ENCODE measurements at regions not wholly inside any gene's neighbourhood (a gene's known extent, or its start where the extent isn't known, plus 50 kb on each side); places are given as distances from the start of the nearest gene placed in this dataset.

DNA sequence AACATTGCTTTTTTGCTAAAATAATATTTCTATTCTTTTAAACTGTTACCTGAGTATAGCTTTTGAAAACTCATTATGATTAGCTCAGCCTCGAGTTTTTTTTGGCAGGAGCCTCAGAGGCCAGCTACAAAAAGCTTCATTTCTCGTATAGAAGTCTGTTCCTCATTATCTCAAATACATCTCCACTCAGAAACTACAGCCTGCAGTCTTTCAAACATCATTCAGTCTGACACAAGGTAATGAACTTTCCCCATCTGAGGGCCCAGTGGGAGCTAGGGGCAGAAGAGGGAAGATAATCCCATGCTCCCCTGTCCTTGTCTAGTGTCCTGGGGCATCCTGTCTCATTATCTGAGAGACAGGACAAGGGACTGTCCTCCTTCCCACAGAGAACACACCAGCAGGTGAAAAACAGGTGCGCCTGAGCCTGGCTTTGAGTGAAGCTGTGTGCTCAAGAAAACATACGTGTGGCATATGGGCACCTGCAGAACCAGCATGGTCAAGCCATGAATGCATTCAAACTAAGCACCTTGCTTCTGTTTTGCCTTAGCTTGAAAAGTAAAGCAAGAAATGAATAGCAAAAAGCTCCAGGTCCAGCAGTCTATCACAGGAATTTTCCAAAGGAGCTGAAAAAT lies 247.5 kb downstream of the MREG start:
- Histone ChIP-seq H3K9me3 (no peaks in the 10 kb centered on the region), H3K4me1 (replicated peaks) (no peaks in the 10 kb centered on the region), H3K36me3 (no peaks in the 10 kb centered on the region), H3K27ac (no peak overlapping the region), H3K4me3 (no peak overlapping the region), H3K27me3 (replicated peaks; ENCODE audit: insufficient read depth) (no peaks in the 10 kb centered on the region)
- DNase-seq (ENCODE audit: low spot score) = no peak
- intact Hi-C loops (cut with DNase I) = no loop called here
- no peak for TF ChIP-seq POLR2AphosphoS5 (IDR thresholded peaks at IDR 0.05)
- no peak for TF ChIP-seq POLR2A (IDR thresholded peaks at IDR 0.05)
- TF ChIP-seq, protein P1, sequence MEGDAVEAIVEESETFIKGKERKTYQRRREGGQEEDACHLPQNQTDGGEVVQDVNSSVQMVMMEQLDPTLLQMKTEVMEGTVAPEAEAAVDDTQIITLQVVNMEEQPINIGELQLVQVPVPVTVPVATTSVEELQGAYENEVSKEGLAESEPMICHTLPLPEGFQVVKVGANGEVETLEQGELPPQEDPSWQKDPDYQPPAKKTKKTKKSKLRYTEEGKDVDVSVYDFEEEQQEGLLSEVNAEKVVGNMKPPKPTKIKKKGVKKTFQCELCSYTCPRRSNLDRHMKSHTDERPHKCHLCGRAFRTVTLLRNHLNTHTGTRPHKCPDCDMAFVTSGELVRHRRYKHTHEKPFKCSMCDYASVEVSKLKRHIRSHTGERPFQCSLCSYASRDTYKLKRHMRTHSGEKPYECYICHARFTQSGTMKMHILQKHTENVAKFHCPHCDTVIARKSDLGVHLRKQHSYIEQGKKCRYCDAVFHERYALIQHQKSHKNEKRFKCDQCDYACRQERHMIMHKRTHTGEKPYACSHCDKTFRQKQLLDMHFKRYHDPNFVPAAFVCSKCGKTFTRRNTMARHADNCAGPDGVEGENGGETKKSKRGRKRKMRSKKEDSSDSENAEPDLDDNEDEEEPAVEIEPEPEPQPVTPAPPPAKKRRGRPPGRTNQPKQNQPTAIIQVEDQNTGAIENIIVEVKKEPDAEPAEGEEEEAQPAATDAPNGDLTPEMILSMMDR (IDR thresholded peaks at IDR 0.05) = no peak
- WGBS = 87% methylated on average over 4 of the region's 4 CpGs

DNA sequence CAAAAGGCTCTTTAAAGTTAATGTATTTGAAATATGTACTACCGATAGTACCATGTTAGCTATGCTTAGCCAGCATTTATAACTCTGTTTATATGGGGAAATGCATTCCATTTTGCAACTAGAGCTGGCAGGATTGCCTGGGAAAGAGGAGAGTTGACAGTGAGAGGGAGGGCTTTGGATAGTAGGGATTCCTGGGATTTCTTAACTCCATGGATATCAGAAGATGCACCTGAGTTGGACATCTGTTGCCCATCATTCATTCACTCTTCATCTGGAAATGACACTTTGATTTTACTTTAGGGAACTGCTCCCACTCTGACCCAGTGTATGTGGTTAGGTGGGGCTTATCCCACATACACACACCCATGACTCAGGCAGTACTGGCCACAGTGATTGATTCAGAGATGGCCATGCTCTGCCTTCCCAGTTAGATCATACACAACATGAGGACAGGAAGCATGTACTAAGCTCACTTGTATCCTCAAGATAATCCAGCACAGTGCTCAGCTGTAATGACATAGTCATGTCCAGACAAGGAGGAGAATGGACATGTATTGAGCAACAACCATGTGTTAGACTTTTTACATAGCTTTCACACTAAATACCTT lies 248.8 kb downstream of the MREG start:
- no peak for DNase-seq (ENCODE audit: low spot score)
- H3K4me1 ChIP-seq (replicated peaks) = no peaks in the 10 kb centered on the region
- H3K36me3 ChIP-seq = no peaks in the 10 kb centered on the region
- TF ChIP-seq POLR2AphosphoS5 (IDR thresholded peaks at IDR 0.05) (no peak), POLR2A (IDR thresholded peaks at IDR 0.05) (no peak)
- TF ChIP-seq, protein P1 (IDR thresholded peaks at IDR 0.05) = no peak
- no peaks in the 10 kb centered on the region for H3K27me3 ChIP-seq (replicated peaks; ENCODE audit: insufficient read depth)
- 79% methylated on average over 1 of the region's 1 CpG for WGBS
- no peaks in the 10 kb centered on the region for H3K9me3 ChIP-seq
- no peak overlapping the region for H3K4me3 ChIP-seq
- H3K27ac ChIP-seq = no peak overlapping the region
- intact Hi-C loops (cut with DNase I) = no loop called here

DNA sequence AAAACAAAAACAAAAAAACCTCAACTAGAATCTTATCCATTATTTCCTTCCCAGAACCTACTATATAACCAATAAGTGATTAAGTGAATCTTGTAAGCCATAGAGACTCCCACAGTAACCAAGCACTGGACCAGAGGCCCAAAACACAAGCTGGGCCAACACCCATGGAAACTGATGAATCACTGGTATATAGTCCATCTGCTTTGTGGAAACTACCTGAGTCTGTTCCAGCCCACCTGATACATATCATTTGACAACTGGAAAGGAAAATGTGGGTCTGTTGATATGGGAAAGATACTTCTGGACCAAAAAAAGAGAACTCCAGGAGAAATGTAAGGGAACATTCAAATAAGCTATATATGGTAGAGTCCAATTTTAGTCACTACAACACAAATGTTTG lies 252.8 kb downstream of the MREG start:
- Histone ChIP-seq H3K36me3 (no peaks in the 10 kb centered on the region), H3K27ac (no peak overlapping the region), H3K9me3 (no peaks in the 10 kb centered on the region), H3K27me3 (replicated peaks; ENCODE audit: insufficient read depth) (no peaks in the 10 kb centered on the region), H3K4me3 (no peak overlapping the region), H3K4me1 (replicated peaks) (no peaks in the 10 kb centered on the region)
- no peak for DNase-seq (ENCODE audit: low spot score)
- intact Hi-C loops (cut with DNase I) = no loop called here
- TF ChIP-seq POLR2AphosphoS5 (IDR thresholded peaks at IDR 0.05) (no peak), POLR2A (IDR thresholded peaks at IDR 0.05) (no peak)
- TF ChIP-seq, protein P1 (IDR thresholded peaks at IDR 0.05) = no peak

DNA sequence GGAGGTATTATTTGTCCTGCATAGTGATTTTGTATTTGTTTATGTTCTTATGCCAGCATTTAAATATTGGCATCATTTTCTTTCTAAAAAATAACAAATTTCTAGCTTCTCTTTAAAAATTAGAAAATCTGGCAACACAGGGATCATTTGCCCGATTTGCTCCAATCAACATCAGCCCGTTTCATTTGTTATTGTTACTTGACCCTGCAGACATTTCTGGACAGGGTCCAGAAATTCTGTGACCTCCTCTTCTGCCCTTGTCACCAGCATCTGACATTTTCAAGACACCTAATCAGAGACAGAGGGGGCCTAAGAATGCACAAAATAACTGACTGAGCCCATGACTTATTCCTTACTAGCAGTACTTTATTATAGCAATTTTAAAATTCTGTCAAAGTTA lies 253.3 kb downstream of the MREG start:
- Histone ChIP-seq H3K4me1 (replicated peaks) (no peaks in the 10 kb centered on the region), H3K27ac (no peak overlapping the region), H3K27me3 (replicated peaks; ENCODE audit: insufficient read depth) (no peaks in the 10 kb centered on the region), H3K4me3 (no peak overlapping the region), H3K9me3 (no peaks in the 10 kb centered on the region), H3K36me3 (no peaks in the 10 kb centered on the region)
- intact Hi-C loops (cut with DNase I) = no loop called here
- DNase-seq (ENCODE audit: low spot score) = no peak
- TF ChIP-seq, protein P1 (IDR thresholded peaks at IDR 0.05) = no peak
- TF ChIP-seq POLR2A (IDR thresholded peaks at IDR 0.05) (no peak), POLR2AphosphoS5 (IDR thresholded peaks at IDR 0.05) (no peak)
- WGBS = 86% methylated on average over 2 of the region's 2 CpGs

DNA sequence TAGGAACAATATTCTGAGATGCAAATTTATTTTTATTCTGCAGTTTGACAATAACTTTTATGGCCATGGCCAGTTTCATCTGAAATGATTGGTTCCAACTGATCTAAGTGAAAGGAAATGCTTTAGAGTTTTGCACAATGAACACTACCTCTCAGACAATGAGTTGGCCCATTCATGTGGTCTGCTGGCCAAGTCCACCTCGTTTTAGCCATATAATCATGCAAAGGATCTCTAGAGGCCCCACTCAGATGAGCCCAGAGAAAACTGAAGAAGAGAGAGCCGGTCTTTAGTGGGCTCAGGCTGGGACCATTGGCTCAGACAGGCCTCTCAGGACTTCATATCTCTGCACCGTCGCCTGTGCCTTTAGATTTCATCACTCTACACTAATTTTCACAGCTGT lies 254.7 kb downstream of the MREG start:
- TF ChIP-seq, protein P1 (IDR thresholded peaks at IDR 0.05) = no peak
- no peak for TF ChIP-seq POLR2AphosphoS5 (IDR thresholded peaks at IDR 0.05)
- TF ChIP-seq POLR2A (IDR thresholded peaks at IDR 0.05) = no peak
- no peak overlapping the region for H3K4me3 ChIP-seq
- no peak for DNase-seq (ENCODE audit: low spot score)
- intact Hi-C loops (cut with DNase I) = no loop called here
- 78% methylated on average over 4 of the region's 4 CpGs for WGBS
- H3K36me3 ChIP-seq = no peaks in the 10 kb centered on the region
- no peaks in the 10 kb centered on the region for H3K9me3 ChIP-seq
- H3K4me1 ChIP-seq (replicated peaks) = no peaks in the 10 kb centered on the region
- H3K27ac ChIP-seq = no peak overlapping the region
- no peaks in the 10 kb centered on the region for H3K27me3 ChIP-seq (replicated peaks; ENCODE audit: insufficient read depth)
